ENCODE measurements at regions not wholly inside any gene's neighbourhood (a gene's known extent, or its start where the extent isn't known, plus 50 kb on each side); places are given as distances from the start of the nearest gene placed in this dataset.
"Not testable (repeated sequence)": the region's sequence is repeated elsewhere in the genome, so short reads cannot be mapped to it uniquely, and the experiment has no call there.

GRCh38 chr2:176969642-176970359 is 242.8 kb upstream of the HNRNPA3 start:
- no peak for DNase-seq (ENCODE audit: low read depth)

DNA sequence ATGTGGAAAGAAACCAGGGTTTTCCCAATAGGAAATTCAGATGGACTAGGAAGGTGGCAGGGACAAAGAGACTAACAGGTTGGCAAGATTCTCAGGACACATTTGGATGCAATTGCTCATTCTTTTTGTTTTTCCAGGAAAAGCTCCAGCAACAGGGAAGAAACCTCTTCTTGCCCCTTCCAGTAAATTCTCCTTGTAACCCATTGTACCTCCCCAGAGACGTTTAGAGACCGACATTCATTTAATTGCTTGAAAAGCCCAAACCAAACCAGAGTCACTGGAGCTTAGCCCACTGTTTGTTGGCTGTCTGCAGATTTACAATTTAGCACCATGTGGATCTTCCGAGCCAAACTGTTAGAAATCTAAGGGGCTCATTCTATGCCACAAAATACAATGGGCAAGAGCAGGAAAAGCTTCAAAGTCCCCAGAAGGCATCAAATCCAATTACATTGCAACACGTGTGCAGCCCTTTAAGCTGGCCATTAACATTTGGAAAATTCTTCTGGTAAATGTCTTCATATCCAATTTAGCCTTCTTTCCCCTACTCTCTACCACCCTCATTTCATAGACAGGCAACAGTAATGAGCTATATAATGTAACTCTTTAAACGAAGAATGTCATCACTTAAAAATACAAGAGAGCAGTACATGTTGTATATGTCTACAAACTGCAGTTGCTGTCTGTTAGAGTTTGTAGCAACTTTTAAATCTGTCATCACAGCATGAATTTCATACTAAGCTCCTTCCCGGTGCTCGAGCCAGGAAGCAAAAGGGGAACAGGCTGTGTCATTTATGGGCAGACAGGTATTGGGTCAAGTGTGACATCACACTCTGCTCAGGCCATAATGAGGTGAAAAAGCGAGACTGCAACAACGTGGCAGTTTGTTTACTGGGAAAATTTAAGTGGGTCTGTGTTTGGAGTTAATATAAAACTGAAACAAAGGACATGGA is 235.6 kb upstream of the HNRNPA3 start:
- no peak for DNase-seq (ENCODE audit: low read depth)

- DNase-seq (ENCODE audit: low read depth) = no peak
Observed at GRCh38 chr2:176978921-176979320, 233.7 kb upstream of the HNRNPA3 start.

- DNase-seq (ENCODE audit: low read depth) = no peak
Observed at GRCh38 chr2:176979981-176980710, 232.4 kb upstream of the HNRNPA3 start.

GRCh38 chr2:176984987-176985386 is 227.6 kb upstream of the HNRNPA3 start:
- no peak for DNase-seq (ENCODE audit: low read depth)

DNA sequence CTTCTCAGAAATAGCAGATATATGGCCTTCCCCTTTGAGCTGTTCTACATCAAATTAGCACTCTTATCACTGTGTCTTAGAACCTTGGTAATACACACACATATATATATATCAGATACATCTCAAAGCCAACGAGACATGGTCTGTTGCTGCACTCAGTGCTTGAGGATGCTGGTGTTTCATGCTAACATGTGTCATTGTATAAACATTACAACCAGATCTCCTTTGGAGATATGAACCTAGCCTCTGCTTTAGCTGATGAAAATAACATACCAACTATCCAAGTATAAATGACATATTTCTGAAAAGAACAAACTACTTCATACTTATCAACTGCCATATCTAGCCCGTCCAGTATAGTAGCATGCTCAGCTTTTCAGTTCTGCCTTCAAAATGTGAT is 226.7 kb upstream of the HNRNPA3 start:
- no peak for DNase-seq (ENCODE audit: low read depth)

DNA sequence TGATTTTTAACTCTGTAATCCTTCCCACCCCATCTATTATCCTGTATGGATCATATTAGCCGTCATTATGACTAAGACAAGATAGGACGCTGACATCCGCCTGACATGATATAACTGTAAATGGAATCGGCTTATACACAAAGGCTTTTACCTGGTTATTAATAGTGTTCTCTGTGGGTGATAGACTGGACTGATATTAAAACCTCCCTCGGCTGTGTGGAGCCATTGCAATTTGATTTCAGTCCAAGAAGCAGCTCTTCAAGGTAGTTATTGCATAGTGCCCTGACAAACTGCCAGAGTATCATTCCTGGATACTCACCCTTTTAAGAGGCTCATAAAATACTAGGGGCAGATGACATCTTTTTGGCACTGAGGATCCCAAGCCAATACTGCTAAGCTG is 226.1 kb upstream of the HNRNPA3 start:
- DNase-seq (ENCODE audit: low read depth) = no peak

GRCh38 chr2:176991411-176991810 is 221.2 kb upstream of the HNRNPA3 start:
- DNase-seq (ENCODE audit: low read depth) = no peak

DNA sequence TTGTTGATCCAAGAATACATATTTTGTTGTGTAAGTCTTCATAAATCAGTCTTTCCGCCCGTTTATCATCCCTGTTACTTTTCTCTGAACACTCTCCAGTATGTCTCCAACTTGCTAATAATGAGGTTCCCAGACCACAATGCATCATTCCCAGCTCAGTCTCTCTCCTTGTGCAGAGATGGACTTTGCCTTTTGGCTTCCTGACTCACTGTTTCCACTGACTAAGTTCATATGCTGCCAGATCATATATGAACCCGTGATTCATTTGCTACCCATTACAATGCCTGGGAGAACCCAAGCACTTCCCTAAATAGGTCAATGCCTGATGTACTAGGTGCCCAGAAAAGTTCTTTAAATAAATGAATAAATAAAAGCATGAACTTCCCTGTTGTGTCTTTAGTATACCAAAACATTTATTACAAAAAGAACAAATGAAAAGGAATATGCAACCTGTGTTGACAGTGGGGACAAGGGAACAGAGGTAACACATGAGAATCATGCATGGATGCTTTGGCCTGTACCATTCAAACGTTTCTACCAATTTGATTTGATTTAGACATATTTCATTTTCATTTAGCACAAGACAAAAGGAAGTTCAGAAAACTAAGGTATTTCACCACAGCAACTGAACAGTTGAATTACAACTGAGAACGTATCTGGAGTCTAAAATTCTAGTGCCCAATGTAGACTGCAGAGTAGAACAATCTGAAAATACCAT is 215.4 kb upstream of the HNRNPA3 start:
- no peak for DNase-seq (ENCODE audit: low read depth)

GRCh38 chr2:176997792-176998169 is 214.8 kb upstream of the HNRNPA3 start:
- no peak for DNase-seq (ENCODE audit: low read depth)

DNA sequence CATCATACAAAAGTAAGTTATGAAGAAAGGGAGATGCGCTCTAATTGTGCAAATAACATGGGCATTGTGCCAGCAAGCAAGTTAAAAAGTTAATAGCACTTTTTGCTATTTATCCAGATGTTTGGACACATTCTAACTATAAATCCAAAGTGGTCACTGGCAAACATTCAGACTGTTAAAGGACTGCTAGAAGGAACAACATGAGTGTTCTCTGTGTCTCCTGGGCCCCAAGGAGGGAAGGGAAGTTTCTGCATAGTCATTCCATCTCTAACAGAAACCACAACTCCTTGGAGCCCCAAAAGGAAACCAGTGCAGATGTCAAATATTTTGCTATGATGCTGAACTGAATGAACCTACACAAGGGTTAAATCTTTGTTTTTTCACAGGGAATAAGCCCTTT is 213.3 kb upstream of the HNRNPA3 start:
- DNase-seq (ENCODE audit: low read depth) = no peak

DNA sequence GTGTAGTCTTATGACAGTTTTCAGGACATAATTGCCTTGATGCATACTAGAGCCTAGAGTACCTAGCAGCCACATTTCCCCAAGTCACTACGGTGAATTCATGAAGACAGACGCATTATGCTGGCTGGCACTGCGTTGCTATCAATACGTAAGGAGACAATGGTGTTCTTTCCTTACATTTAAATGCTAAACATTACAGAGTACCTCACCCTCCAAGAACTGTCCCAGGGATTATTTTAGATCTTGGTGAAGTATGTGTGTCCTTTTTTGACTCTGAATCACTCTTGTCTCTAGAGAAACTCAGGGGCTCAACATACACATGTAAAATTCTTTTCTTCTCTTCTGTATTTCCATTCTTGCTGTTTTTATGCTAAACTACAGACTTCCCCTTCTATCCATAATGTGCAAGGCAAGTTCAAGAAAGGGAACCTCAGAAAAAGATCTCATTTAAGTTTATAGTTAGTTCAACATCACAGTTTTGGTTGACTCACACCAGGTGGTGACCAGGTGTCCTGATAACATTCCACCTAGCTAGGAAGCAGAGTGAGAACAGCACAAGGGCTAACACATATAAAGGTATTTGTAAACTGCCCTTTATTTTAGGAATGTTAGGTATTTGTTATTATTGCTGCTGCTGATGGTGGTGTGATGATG is 212.4 kb upstream of the HNRNPA3 start:
- DNase-seq (ENCODE audit: low read depth) = no peak

- no peak for DNase-seq (ENCODE audit: low read depth)
Observed at GRCh38 chr2:177000715-177001072, 211.9 kb upstream of the HNRNPA3 start.

DNA sequence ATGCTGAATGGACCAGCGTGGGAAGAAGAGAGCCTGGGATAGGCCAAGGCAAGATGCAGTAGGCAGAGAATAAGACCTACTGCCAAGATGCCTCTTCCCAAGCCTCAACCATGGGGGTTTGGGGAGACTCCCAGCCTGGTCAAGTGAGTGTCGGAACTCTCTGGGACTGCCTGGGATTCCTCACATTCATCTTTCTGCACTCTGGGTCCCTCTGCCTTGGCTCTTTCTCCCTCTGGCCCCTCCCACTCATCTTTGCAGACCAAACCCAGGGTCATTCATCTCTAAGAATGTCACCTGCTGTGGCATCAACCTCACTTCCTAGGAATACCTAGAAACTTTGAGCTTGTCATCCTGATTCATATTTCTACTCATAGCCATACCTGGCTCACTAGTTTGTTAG is 211.3 kb upstream of the HNRNPA3 start:
- no peak for DNase-seq (ENCODE audit: low read depth)

GRCh38 chr2:177002983-177003382 is 209.6 kb upstream of the HNRNPA3 start:
- no peak for DNase-seq (ENCODE audit: low read depth)

GRCh38 chr2:177007726-177008125 is 204.9 kb upstream of the HNRNPA3 start:
- DNase-seq (ENCODE audit: low read depth) = not testable (repeated sequence)

DNA sequence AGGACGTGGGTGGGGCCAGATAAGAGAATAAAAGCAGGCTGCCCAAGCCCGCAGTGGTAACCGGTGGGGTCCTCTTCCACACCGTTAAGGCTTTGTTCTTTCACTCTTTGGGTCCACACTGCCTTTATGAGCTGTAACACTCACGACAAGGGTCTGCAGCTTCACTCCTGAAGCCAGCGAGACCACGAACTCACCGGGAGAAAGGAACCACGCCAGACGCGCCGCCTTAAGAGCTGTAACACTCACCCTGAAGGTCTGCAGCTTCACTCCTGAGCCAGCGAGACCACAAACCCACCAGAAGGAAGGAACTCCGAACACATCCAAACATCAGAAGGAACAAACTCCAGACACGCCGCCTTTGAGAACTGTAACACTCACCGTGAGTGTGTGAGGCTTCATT is 203.9 kb upstream of the HNRNPA3 start:
- not testable (repeated sequence) for DNase-seq (ENCODE audit: low read depth)

- DNase-seq (ENCODE audit: low read depth) = no peak
Observed at GRCh38 chr2:177010146-177010545, 202.4 kb upstream of the HNRNPA3 start.

DNA sequence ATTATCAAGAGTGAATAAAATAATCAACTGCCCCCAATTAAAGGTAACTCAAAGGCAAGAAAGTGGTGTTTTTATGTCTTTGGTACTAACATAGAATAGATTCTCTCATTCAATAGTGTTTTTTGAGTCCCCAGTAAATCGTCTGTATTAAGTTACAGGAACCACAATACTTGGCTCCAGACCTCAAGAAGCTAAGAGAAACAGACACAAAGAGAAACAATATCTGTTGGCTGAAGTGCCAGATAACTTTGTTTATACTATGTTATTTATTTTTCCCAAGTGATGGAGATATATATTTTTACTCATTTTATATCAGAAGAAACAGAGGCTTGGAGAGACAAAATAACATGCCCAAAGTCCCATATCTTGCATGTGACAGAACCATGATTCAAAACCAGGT is 201.7 kb upstream of the HNRNPA3 start:
- no peak for DNase-seq (ENCODE audit: low read depth)

DNA sequence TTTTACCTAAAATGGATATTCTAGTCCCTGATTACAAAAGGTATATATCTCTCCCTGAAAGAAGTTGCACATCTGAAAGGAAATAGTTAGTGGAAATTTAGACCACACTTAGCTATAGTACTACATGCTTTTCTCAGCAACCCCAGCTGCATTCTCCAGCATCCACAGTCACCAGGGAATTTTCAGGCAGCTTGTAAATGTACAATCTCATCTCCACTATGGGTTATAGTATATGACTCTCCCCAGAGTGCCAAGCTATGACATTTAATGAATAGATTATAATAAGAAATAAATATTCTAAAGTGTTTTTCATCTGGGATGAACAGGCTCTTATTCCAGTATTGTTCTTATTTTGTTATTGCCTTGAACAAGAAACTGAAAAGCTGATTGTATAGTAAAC is 197.6 kb upstream of the HNRNPA3 start:
- DNase-seq (ENCODE audit: low read depth) = no peak

GRCh38 chr2:177015356-177015923 is 197.2 kb upstream of the HNRNPA3 start:
- no peak for DNase-seq (ENCODE audit: low read depth)

Measured in stimulated activated CD8-positive, alpha-beta memory T cell treated with anti-CD3 and anti-CD28 coated beads, Interleukin-7, amount 100 ng/mL, for 24 hours (primary cell).